AG20443 (cell line): ENCODE measurements at regions not wholly inside any gene's neighbourhood (a gene's known extent, or its start where the extent isn't known, plus 50 kb on each side); places are given as distances from the start of the nearest gene placed in this dataset.
A peak's percentile ranks its signal among the peaks of the same experiment; 100 is the strongest.

Experiments
- DNase-seq: peaks from one replicate; pipeline ENCODE4 v3.0.0; 2012; ENCODE audit warnings: low spot score, mixed read lengths

GRCh38 chr14:51396222-51396815 is 156.3 kb downstream of the TMX1 start:
- DNase-seq: peak; percentile 70

GRCh38 chr14:51398898-51399297 is 158.9 kb downstream of the TMX1 start:
- peak; percentile 57 for DNase-seq

DNA sequence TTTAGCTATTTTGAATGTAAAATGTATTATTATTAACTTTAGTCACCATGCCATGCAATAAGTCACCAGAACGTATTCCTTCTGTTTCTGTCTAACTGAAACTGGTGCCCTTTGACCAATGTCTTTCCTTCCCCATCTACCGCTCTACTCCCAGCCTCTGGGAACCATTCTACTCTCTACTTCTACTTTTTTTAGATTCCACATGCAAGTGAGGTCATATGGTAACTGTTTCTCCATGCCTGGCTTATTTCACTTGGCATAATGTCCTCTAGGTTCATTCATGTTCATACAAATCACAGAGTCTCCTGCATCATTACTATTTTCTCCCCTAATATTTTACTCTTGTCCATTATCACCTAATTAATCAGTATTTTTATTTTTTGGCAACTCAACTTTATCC is 160.1 kb downstream of the TMX1 start:
- no peak for DNase-seq

DNA sequence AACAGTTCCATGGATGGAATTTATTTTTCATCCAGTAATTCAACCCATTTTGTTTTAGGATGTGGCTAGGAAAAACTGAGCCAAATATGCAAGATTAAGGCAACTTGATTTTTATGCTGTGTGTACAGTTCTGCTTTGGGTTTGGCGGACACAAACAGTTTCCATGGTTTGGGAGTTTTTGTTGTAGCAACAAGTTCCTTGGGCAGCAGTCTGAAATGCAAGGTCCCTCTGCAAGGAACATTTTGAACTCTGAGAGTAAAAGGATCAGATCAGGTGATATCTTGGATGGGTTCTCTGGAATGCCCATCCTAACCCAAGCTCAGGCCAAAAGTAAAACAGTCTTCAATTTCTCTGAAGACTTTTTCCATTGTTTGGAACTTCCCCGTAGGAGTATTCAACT is 161.2 kb downstream of the TMX1 start:
- DNase-seq: no peak

DNA sequence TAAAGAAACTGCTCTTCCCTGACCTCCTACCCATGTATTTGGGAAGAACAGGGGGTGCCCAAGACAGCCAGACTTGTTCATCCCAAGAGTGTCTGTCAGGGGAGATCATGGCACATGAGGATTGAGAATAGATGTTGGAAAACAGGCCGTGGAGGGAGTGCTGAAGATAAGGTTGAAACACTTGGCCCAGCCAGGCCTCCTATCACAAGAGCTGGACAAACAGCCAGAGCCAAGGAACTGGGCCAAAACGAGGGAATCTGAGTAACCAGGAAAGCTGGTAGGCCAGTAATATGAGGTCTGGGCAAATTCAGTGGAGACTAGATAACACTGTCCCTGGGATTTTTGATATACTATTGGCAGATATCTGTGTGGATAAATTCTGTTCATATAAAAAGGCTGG is 161.7 kb downstream of the TMX1 start:
- DNase-seq: no peak

- DNase-seq: no peak
These were observed 170.8 kb downstream of the TMX1 start for GRCh38 chr14:51410897-51411296.

GRCh38 chr14:51419685-51420084 is 179.6 kb downstream of the TMX1 start:
- DNase-seq: no peak

- no peak for DNase-seq
These were observed 182.7 kb downstream of the TMX1 start for GRCh38 chr14:51422704-51423103.

DNA sequence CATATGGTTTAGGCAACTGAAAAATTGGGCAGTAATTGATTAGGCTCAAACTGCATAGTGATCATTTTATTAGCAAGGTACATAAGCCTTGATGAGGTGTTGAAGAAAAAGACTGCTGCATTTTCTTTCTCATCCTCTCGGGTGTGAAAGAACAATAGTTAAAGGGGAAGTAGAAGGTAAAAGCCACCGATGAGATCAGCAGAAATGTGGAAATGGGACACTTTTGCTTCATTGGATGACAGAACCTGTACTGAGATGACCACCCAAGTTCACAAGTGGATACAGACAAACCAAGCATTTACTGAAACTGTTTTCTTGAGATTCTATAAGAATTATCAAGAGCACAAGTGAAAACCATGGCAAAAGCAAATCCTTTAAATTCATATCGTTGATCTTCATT is 184.0 kb downstream of the TMX1 start:
- DNase-seq: no peak

- DNase-seq: peak; percentile 77
These were observed 184.7 kb downstream of the TMX1 start for GRCh38 chr14:51424561-51425251.

DNA sequence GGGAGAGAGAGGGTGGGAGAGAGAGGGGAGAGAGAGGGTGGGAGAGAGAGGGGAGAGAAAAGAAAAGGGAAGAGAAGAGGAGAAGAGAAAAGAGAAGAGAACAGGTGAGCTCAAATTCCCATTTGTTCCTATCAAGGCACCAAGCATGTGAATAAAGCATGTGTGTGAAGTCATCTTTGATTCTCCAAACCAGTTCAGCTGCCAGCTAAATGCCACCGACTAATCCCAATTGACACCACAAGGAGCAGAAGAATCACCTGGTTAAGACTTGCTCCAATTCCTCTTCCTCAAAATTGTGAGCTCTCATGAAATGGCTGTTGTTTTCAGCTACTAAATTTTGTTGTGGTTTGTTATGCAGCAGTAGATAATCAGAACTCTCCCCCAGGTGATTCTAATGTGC is 188.9 kb downstream of the TMX1 start:
- no peak for DNase-seq

DNA sequence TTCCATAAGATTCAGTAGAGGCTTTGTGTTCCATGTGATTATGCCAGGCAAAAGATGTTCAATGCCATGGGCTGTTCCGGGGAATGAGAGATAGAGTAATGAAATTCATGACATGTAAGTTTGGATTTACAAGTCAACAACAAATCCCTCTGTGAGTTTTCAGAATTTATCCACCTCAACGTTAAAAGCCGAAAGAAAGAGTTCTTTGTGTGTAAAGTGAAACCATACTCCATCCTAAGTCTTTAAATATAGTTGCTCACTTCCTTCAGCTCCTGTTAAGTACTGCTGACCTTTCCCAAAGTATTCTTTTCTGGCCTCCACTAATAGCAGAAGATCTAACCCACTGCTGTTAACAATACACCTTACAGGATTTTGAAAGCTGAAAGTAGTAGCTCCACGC is 190.0 kb downstream of the TMX1 start:
- no peak for DNase-seq

DNA sequence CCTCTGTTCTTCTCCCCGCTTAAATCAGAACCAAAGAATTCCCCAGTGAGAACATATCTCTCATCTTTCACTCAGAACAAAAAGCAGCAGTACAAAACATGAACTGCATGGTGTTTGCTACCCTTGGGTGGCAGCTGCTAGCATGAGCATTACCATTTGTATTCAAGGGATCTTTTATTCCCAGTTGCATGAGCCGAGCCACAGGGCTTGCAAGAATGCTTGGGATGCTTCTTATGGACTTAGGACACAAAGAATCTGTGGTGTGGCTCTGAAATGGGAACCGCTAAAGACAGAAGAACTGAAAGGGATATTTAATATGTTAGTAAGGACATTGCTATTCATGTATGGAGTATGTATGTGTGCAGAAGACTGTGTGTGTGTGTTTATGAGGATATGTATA is 190.6 kb downstream of the TMX1 start:
- DNase-seq: no peak

DNA sequence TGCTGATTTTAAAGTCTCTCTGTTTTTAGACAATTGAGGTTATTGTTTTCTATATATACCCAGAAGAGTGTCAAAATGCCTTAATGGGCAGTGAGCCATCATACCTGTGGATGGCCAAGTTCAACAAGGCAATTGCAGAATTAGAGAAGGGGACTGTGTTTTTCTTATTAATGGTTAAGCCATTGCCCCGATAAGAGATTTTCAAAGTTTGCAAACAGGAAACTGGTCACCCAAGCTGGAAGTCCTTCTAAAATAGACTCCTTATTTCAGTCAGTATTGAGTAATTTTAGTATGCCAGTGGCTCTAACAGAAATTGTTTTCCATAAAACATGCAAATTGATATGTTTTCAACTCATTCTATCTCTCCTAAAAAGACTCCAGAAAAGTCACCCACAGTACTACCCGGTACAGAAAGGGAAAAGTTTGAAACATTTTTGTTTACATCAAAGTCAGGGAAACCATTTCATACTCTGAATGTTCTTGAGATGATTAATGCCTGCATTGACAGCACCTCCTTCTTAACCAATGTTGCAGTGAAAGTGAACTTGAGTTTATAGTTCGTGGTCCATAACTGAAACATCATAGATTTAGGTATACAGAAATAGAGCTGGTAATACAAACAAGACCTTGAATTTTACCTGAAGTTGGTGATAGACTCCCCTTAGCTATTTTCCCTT is 191.1 kb downstream of the TMX1 start:
- DNase-seq: no peak

GRCh38 chr14:51431741-51432140 is 191.7 kb downstream of the TMX1 start:
- no peak for DNase-seq

GRCh38 chr14:51432302-51432948 is 192.4 kb downstream of the TMX1 start:
- no peak for DNase-seq

- no peak for DNase-seq
These were observed 196.6 kb downstream of the TMX1 start for GRCh38 chr14:51436630-51437029.

DNA sequence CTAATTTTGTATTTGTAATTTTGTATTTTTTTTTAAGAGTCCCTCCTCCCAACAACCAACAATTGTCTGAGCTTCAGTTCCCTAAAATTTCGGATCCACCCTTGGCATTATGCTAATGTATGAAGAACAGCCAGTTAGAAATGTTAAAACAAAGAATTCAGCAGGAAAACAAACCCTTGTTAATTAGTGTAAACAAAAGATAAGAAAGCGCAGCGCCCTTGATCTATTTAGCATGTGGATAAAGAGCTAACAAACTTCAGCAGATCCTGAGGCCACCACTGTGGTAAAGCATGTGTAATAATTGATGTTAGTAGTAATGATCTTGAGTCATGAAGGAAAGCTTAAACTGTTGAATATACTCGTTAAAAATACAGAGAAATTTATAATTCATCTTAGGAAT is 199.8 kb downstream of the TMX1 start:
- DNase-seq: no peak

- no peak for DNase-seq
These were observed 201.0 kb downstream of the TMX1 start for GRCh38 chr14:51441001-51441400.

- DNase-seq: peak; percentile 82
These were observed 202.6 kb downstream of the TMX1 start for GRCh38 chr14:51442513-51443175.

GRCh38 chr14:51443195-51444018 is 203.4 kb downstream of the TMX1 start:
- DNase-seq: no peak
